ENCODE measurements at regions not wholly inside any gene's neighbourhood (a gene's known extent, or its start where the extent isn't known, plus 50 kb on each side); places are given as distances from the start of the nearest gene placed in this dataset.
A peak's percentile ranks its signal among the peaks of the same experiment; 100 is the strongest.

DNA sequence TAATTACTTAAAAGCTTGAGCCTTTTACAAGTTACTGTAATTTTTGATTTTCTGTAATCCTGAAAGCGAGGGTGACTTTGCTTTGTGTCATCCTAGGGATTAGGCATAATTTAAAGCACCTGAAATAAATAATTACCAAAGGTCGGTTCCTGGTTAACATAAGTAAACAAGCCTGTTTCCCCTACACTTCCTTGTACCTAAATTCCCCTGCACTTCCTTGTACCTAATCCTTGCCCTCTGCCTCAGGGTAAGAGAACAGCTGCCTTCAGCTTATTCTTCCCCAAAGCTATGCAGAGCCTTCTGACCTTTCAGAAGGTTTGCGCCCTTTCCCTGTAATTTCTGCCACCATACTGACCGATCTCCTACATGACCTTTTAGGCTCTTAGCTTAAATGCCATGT is 166.1 kb upstream of the PDE5A start:
- no peak overlapping the region for H3K27ac ChIP-seq (ENCODE audit: low read length)
- TF ChIP-seq EZH2phosphoT487 (IDR thresholded peaks at IDR 0.05; ENCODE audit: low read depth), result no peak
- TF ChIP-seq, protein P1, sequence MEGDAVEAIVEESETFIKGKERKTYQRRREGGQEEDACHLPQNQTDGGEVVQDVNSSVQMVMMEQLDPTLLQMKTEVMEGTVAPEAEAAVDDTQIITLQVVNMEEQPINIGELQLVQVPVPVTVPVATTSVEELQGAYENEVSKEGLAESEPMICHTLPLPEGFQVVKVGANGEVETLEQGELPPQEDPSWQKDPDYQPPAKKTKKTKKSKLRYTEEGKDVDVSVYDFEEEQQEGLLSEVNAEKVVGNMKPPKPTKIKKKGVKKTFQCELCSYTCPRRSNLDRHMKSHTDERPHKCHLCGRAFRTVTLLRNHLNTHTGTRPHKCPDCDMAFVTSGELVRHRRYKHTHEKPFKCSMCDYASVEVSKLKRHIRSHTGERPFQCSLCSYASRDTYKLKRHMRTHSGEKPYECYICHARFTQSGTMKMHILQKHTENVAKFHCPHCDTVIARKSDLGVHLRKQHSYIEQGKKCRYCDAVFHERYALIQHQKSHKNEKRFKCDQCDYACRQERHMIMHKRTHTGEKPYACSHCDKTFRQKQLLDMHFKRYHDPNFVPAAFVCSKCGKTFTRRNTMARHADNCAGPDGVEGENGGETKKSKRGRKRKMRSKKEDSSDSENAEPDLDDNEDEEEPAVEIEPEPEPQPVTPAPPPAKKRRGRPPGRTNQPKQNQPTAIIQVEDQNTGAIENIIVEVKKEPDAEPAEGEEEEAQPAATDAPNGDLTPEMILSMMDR (IDR thresholded peaks at IDR 0.05; ENCODE audit: low read depth, low read length), result no peak
- no peaks in the 10 kb centered on the region for H3K36me3 ChIP-seq (replicated peaks; ENCODE audit: low read depth, low read length)
- peaks cover 3% of the 10 kb centered on the region; the same call in 1 of the 2 replicates for H3K27me3 ChIP-seq (ENCODE audit: low read depth, low read length)
- H3K4me2 ChIP-seq (ENCODE audit: low read length), result no peak overlapping the region
- no peak overlapping the region for H3K4me3 ChIP-seq (ENCODE audit: low read length)
- H3K79me2 ChIP-seq (ENCODE audit: low read length), result no peaks in the 10 kb centered on the region
- H2AFZ ChIP-seq (ENCODE audit: low read depth, low read length), result no peak overlapping the region
- H4K20me1 ChIP-seq (ENCODE audit: insufficient read depth, low read length), result no peaks in the 10 kb centered on the region
- no peaks in the 10 kb centered on the region for H3K9me3 ChIP-seq (ENCODE audit: insufficient read depth, low read length)
- H3K4me1 ChIP-seq (ENCODE audit: low read length), result no peaks in the 10 kb centered on the region
- no peak overlapping the region for H3K9ac ChIP-seq (ENCODE audit: low read length)

DNA sequence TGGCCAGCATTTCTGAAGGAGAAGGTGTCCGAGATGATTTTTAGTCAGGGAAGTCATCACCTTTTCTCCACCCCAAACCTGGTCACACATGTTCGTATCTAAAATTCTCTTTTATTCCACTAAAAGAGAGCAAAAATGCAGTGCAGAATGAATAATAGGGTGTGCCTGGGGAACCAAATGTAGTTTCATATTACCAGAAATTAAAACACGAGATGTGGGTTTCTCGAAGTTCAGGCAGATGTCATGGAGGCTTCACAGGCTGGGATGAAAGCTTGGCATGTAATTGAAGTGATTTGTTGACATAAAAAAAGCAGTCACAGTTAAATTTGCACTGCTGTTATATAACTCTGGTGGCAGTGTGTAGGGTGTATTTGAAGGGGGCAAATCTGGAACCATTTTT is 165.5 kb upstream of the PDE5A start:
- Histone ChIP-seq H3K27ac (ENCODE audit: low read length) (no peak overlapping the region), H2AFZ (ENCODE audit: low read depth, low read length) (no peak overlapping the region), H3K79me2 (ENCODE audit: low read length) (no peaks in the 10 kb centered on the region), H3K4me2 (ENCODE audit: low read length) (no peak overlapping the region), H3K27me3 (ENCODE audit: low read depth, low read length) (no peaks in the 10 kb centered on the region), H4K20me1 (ENCODE audit: insufficient read depth, low read length) (no peaks in the 10 kb centered on the region), H3K36me3 (replicated peaks; ENCODE audit: low read depth, low read length) (no peaks in the 10 kb centered on the region), H3K4me3 (ENCODE audit: low read length) (no peak overlapping the region), H3K9me3 (ENCODE audit: insufficient read depth, low read length) (no peaks in the 10 kb centered on the region), H3K9ac (ENCODE audit: low read length) (no peak overlapping the region), H3K4me1 (ENCODE audit: low read length) (no peaks in the 10 kb centered on the region)
- TF ChIP-seq EZH2phosphoT487 (IDR thresholded peaks at IDR 0.05; ENCODE audit: low read depth), result no peak
- TF ChIP-seq, protein P1 (IDR thresholded peaks at IDR 0.05; ENCODE audit: low read depth, low read length), result no peak

DNA sequence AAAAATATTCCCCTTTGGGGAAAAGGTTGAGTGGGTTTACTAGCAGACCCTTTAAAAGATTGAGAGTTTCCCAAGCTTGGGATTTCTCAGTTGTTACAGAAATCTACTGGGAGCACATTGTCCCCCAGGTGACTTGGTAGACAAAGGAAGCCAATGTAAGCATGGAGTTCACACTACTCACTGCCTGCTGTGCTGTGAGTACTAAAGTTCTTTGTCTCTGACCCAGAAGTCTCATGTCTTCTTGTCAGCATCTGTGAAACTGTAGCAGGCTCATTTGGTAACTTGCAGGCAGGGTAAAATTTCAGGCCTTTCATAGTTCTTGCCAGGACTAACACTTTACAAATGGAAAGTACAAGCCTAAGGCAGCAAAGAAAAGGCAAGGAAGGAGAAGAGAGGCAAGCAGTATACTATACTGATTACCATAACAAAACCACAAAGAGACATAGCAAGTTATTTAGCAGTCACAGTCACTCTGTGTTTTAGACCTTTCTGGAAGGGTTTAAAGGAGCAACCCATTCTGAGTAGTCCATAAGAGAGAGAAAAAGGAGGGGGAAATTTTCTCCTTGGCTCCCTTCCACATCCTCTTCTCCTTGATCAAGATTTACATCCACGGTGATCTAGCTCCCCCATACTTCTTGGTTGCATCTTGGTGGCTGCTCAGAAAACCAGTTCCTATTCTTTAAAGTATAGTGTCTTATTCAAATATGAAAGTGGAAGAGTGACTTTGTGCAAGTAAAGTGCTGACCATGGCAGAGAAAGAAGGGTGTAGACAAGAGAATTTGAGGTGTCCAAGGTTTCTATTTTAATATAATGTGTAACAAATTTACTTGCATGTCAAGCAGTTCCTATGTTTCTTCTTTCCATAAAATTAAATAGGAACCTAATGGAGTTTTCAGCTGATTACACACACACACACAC is 160.0 kb upstream of the PDE5A start:
- no peak for TF ChIP-seq EZH2phosphoT487 (IDR thresholded peaks at IDR 0.05; ENCODE audit: low read depth)
- TF ChIP-seq, protein P1 (IDR thresholded peaks at IDR 0.05; ENCODE audit: low read depth, low read length), result no peak
- Histone ChIP-seq H3K36me3 (replicated peaks; ENCODE audit: low read depth, low read length) (no peaks in the 10 kb centered on the region), H2AFZ (ENCODE audit: low read depth, low read length) (no peak overlapping the region), H3K27ac (ENCODE audit: low read length) (no peak overlapping the region), H3K4me2 (ENCODE audit: low read length) (no peak overlapping the region), H3K4me3 (ENCODE audit: low read length) (no peak overlapping the region), H3K9me3 (ENCODE audit: insufficient read depth, low read length) (no peaks in the 10 kb centered on the region), H4K20me1 (ENCODE audit: insufficient read depth, low read length) (no peaks in the 10 kb centered on the region), H3K79me2 (ENCODE audit: low read length) (no peaks in the 10 kb centered on the region), H3K27me3 (ENCODE audit: low read depth, low read length) (no peaks in the 10 kb centered on the region), H3K9ac (ENCODE audit: low read length) (no peak overlapping the region), H3K4me1 (ENCODE audit: low read length) (no peaks in the 10 kb centered on the region)

DNA sequence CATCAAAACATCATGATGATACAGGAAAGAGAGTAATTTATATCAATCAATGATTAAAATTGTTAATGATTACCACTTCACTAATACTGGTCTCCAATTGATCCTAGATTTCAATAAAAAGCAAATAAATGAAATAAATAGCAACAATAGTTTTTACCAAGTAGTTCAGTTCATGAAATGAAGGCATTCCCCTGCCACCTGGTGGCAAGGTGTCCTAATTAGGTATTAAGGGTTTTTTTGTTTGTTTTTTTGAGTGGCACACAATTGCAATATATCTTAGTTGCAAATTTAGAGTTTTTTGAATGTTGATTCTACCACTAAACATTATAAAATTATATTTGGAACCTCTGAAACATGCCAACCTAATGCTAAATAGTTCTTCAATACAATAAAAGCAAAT is 157.4 kb upstream of the PDE5A start:
- no peak overlapping the region for H3K9ac ChIP-seq (ENCODE audit: low read length)
- no peak overlapping the region for H2AFZ ChIP-seq (ENCODE audit: low read depth, low read length)
- H3K79me2 ChIP-seq (ENCODE audit: low read length), result no peaks in the 10 kb centered on the region
- no peaks in the 10 kb centered on the region for H3K4me1 ChIP-seq (ENCODE audit: low read length)
- H3K27ac ChIP-seq (ENCODE audit: low read length), result no peak overlapping the region
- H3K4me2 ChIP-seq (ENCODE audit: low read length), result no peak overlapping the region
- TF ChIP-seq, protein P1 (IDR thresholded peaks at IDR 0.05; ENCODE audit: low read depth, low read length), result peak; percentile 41
- no peak for TF ChIP-seq EZH2phosphoT487 (IDR thresholded peaks at IDR 0.05; ENCODE audit: low read depth)
- no peaks in the 10 kb centered on the region for H3K27me3 ChIP-seq (ENCODE audit: low read depth, low read length)
- no peak overlapping the region for H3K4me3 ChIP-seq (ENCODE audit: low read length)
- no peaks in the 10 kb centered on the region for H4K20me1 ChIP-seq (ENCODE audit: insufficient read depth, low read length)
- no peaks in the 10 kb centered on the region for H3K9me3 ChIP-seq (ENCODE audit: insufficient read depth, low read length)
- H3K36me3 ChIP-seq (replicated peaks; ENCODE audit: low read depth, low read length), result no peaks in the 10 kb centered on the region

All from OCI-LY3 (cell line).